NOMO-1 treated with dmso at 0.1 percent for 144 hours (cell line): ENCODE measurements at regions not wholly inside any gene's neighbourhood (a gene's known extent, or its start where the extent isn't known, plus 50 kb on each side); places are given as distances from the start of the nearest gene placed in this dataset.

Experiments
- DNase-seq: peaks from one replicate; lab custom pipeline; 2025; ENCODE audit not compliant: unreplicated experiment; lab: John Stamatoyannopoulos, UW

DNA sequence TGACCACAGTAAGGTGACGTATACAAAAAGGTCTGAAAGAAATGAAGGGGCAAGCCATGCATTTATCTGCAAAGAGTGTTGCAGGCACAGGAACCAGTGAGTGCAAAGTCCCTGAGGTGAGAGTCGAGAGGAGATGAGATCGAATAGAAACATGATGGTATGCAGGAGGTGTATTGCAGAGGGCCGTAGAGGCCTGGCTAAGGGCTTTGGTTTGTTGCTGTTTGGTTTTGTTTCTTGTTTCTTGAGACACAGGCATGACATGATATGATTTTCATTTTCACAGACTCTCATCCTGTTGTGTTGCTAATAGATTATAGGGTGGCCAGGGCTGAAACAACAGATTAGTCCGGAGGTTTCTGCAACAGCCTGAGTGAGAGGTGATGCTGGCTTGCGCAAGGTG, 80.4 kb downstream of the HSPH1 start:
- DNase-seq: no peak

DNA sequence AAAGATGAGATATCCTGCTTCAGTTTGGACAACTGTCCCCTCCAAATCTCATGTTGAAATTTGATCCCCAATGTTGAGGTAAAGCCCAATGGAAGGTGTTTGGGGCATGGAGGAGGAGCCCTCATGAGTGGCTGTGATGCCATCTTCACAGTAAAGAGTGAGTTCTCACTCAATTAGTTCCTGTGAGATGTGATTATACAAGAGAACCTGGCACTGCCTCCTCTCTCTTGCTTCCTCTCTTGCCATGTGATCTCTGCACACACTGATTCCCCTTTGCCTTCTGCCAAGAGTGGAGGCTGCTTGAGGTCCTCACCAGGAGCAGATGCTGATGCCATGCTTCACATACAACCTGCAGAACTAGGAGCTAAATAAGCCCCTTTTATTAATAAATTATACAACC, 86.9 kb downstream of the HSPH1 start:
- DNase-seq: no peak

DNA sequence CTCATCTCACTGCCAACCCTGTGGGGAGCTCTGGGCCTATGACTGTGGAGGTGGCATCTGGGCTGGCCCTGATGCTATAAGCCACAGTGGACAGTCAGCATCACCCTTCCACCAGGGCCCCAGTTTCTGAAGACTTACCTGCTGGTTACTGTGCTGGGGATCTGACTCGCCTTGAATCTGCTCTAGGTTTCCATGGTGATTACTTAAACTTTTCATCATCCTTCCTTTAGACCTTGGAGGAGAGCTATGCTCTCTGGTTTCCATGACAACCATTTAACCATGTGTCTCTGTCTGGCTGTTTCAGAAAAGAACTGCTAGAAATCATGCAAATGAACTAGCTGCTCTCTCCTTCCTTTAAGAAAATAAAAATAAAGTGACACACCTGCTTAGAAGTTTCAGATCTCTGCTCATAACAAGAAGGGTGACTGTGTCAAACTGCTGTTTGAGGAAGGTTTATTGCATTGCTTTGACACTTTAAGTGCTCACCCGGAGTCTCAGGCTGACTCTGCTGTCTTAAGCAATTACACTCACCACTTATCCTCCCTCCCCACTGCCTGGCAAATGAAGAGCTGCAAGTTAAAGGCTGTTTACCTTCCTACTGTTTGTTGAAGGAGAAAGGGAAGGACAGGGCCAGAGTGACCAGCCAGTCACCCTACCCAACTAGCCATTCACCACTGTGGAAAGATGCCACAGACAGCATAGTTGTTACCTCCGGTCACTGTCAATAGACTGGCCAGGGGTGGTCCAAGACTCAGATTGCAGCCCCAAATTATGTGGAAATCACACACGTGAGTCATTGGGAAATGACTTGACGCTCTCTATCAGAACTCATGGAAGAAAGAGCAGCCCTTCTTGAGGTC, 87.6 kb downstream of the HSPH1 start:
- DNase-seq: no peak

DNA sequence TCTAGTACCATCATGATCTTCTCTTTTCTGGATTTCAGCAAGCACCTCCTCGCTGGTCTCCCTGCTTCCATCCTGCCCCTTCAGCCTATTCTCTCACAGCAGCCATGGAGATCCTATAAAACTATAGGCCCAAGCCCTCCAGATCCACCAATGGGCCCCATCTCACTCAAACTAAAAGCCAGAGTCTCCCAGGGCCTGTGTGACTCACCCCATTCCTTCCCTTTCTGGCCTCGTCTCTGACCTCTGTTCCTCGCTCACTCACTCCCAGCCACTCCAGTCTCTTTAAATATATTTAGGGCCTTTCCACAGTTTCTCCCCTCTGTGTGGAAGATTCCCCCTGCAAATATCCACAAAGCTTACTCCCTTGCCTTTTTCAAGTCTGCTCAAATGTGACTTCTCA, 89.7 kb downstream of the HSPH1 start:
- no peak for DNase-seq

DNA sequence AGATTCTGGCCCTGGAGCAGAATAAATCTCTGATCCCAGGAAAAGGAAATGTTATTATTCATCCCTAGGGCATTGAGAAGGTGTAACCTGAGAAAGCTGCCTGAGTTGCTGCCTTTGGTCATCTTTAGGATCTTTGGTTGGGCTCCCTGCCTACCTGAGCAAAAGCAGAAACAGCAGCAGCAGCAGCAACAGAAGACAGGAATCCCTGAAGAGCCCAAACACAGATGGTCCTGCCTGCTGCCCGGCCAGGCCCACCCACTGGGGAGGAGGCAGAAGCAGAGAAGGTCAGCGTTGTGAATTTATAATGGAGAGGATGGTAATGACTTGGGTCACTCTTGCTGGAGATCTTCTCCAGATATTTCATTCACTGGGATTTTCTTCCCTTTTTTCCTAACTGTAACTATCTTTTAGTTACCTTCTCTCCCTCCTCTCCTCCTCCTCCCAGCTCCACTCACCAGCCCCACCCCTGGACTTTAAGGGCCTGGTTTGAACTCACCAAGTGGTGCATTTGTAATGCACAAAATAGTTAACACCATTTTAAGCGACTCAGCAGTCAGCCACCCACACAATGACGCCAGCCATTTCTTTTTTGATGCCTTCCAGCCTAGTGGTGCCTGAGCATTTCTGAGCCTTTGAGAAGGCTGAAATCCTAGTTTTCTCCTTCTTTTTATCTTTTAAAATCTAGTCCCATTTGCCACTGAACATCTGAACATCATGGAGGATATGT, 91.7 kb downstream of the HSPH1 start:
- no peak for DNase-seq

DNA sequence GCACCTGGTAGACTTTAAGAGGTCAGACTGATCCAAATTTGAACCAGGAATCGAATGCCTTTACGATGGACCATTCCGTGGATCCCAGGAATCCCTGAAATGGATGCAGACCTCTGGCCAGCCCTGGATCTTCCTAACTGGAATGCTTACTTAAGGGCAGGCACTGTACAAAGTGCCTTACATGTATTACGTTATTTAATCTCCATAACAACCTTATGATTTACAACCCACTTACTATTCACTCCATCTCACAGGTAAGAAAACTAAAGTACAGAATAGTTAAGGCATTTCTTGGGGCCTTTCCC, 93.6 kb downstream of the HSPH1 start:
- no peak for DNase-seq

DNA sequence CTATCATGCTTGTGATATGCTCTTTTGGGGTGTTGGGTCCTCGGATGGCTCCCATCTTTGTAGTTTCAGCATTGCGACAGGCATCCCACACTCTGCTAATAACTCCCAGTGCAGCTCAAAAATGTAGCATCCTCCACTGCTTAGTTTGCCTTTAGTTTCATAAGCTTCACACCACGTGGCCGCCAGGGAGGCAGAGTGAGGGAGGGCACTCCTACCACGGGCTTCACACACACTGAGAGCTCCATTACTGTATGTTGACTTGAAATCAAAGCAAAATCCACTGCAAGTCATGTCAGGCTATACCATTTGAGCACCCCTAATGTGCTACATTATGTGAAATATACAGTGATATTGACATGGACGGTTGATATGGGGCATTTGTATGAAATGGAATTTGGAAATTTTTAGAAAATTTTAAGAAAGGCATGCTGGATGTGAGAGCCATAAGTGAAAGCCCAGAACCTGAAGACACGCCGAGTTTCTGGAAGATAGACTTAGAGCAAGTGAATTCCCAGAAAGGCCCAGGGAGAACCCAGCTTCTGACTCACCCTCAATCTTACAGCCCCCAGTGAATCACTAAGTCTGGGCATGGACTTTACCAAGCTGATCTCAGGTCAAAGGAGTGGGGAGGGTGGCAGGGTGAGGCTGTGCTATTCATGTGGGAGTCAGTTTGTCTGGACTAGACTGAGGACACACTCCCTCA, 94.1 kb downstream of the HSPH1 start:
- DNase-seq: no peak

DNA sequence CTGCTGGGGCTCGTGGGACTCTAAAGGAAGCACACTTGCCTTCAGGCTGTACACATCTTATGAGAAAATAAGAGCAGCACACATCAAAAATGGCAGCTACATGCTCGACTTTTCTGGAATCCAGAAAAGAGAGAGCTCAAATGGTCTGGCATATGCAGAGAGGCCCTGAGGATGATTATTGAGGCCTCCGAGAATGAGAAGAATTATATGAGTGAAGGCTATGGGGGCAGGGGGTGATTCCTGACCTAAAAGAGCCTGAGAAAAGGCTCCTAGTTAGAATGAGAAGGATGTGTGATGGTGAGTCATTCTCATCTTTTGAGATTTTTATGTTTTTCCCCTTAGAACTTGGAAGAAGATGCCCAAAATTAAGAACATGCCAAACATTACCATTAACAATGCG, 97.1 kb downstream of the HSPH1 start:
- DNase-seq: no peak

DNA sequence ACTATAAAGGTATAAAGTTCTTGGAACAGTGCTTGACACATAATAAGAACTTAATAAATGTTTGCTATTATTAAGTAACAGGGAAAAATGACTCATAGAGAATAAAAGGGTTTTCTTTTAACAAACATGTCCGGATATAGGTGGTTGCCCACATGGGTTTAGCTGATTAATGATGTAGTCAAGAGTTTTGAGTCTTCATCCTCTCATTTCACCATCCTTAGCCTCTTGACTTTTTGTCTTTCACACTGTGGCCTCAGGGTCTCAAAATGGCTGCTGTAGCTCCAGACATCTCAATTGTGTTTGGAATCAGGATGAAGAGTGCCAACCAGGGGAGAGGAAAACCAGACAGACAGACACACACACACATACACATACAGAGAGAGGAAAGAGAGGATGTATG, 97.9 kb downstream of the HSPH1 start:
- no peak for DNase-seq

DNA sequence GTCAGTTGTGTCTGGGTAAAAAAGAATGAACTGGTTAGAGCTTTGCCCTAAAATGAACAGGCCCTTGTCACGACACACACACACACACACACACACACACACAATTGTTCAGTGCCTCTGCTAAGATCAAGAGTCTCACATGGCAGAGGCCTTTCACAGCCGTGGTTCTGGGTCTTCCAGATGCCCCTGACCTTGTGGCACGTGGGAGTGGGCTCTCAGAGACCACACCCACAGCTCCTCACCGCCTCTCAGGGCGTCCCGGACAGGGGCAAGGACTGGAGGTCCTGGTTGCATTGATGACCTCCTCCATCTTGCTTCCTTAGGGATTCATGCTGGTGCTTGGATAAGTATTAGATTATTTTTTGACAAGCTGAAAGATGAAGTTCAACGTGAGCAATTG, 101.0 kb downstream of the HSPH1 start:
- DNase-seq: no peak

DNA sequence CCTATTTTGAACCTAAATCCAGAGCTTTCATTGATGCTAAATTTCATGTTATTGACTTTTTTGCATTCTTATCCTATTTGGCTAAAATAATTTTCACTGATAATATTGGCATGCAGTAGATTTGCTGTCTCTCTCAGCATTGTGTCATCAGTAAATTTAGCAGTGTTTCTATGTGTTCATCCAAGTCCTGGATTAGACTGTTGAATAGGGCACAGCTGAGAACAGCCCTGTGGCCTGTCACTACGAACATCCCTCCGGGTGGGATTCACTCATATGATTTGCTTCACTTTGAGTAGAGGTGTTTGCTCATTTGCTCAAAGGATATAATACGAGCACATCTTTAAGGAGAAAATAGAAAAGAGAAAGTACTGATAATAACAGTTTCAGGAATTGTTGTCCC, 101.5 kb downstream of the HSPH1 start:
- DNase-seq: no peak

DNA sequence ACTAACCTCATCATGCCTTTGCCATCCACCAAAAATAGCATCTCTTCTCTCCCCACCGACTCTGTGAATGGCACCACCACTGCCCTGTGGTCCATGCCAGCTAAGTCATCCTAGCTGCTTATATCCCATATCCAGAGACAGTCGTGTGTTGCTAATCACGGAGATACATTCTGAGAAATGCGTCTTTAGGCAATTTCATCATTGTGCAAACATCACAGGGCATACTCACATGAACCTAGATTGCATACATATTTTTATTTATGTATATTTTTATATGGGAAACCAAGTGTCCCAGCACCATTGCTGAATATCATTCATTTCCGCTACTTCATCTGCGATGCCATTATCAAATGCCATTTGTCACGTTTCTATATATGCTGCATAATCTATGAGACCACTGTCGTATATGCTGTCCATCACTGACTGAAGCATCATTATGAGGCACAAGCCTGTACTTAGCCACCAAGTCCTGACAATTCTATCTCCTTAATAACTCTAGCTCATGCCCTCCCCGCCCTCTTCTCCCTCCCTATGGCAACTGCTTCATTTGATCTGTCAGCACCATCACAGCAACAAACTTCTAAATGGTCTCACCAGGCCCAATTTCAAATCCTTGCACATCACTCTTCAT, 104.2 kb downstream of the HSPH1 start:
- DNase-seq: no peak

DNA sequence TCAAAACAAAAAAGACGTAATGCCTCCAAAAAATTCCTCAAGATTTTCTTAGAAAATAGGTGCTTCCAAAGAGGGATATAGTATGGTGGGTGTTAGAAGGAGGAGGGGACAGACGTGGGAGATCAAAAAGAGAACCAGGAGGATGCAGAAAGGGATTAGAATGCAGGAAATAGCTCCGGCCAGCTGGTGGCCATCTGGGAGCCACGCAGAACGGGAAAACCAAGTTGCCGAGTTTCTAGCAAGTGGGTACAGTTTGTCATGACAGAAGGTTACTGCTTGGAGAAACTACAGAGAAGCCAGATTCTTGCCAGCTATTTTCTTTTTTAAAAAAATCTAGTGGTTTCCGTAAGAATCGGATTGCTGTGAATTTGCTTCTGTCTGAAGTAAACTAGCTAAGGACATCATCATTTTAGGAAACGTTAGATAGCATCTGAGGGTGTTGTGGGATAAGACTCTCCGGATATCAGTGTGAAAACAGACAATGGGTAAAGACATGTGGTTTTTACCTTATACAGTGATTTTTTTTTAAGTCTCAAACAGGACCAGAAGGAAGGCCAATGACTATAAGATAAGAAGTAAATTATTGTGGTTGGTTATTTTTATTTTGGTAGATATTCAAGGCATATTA, 104.9 kb downstream of the HSPH1 start:
- DNase-seq: no peak

DNA sequence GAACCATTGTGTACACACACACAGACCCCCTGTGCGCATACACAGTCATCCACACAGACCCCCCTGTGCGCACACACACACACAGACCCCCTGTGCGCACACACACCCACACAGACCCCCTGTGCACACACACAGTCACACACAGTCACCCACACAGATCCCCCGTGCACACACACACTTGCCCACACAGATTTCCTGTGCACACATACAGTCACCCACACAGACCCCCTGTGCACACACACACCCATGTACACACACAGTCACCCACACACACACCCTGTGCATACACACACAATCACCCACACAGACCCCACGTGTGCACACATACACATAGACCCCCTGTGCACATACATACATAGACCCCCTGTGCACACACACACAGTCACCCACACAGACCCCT, 106.1 kb downstream of the HSPH1 start:
- DNase-seq: no peak

DNA sequence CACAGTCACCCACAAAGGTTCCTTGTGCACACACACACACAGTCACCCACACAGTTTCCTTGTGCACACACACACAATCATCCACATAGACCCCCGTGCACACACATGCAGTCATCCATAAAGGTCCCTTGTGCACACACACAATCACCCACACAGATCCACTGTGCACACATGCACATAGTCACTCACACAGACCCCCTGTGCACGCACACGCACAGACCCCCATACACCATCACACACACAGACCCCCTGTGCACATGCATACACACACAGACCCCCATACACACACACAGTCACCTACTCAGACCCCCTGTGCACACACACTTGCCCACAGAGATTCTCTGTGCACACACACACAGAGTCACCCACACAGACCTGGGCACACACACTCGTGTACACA, 107.1 kb downstream of the HSPH1 start:
- no peak for DNase-seq

DNA sequence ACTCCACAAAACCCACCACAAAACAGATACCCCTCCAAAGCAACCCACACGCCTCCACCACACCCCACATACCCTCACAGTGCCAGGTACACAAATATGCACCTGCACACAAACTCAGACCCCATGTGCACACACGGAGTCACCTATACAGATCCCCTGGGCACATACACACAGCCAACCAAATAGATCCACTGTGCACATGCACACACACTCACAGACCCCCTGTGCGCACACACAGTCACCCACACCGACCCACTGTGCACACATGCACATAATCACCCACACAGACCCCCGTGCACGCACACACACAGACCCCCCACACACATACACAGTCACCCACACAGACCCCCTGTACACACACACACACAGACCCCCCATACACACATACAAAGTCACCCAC, 107.8 kb downstream of the HSPH1 start:
- DNase-seq: no peak

DNA sequence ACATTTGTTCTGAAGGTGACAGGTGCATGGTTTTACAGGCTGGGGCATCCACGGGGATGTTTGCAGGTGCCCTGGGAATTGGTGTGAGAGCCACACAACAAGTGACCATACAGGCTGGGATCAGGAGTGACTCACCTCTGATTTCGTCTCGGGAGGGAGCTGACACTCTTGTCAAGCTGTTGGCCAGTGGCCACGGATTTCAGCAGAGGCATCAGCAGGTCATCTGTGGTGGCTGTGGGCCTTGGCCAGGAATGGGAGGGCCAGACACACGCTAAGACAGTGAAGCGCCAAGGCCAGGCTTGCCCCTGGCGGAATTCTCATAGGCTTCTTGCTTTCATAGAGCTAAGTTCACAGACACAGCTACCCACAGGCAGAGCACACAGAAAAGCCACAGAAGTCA, 108.6 kb downstream of the HSPH1 start:
- DNase-seq: no peak

DNA sequence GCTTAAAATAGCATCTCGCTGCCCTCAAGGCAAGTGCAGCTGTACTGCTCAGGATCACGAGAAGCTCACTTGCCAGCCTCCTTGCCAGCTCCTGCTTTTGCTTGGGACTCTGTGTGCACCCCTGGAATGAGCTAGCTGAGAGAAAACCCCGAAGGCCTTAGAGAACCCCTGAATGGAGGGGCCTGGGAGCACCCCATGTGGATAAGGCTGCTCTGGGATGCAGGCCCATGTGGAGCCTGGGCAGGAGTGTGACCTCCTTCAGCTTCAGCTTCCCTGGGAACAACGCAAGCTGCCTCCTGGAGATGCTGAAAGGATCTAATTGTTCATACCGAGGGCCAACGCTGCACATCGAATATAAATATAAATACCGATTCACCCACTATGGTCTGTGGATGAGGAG, 109.2 kb downstream of the HSPH1 start:
- no peak for DNase-seq

DNA sequence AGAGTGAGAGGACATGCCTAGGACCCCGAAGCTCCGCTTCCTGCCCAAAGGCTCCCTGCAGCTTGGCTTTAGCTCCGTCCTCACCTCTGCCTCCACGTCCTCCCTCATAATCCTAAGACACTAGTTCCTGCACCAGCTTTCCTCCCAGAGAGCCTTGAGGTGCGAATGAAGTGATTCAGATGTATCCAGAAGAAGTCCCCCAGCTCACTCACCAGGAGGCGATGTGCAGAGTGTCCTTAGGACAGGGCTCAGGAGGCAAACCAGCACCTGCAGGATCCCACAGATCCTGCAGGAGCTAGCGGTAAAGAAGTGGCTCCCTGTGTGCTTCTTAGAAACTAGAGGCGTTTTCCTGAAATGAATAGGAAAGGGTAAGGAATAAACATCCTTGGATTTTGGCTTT, 109.7 kb downstream of the HSPH1 start:
- no peak for DNase-seq

DNA sequence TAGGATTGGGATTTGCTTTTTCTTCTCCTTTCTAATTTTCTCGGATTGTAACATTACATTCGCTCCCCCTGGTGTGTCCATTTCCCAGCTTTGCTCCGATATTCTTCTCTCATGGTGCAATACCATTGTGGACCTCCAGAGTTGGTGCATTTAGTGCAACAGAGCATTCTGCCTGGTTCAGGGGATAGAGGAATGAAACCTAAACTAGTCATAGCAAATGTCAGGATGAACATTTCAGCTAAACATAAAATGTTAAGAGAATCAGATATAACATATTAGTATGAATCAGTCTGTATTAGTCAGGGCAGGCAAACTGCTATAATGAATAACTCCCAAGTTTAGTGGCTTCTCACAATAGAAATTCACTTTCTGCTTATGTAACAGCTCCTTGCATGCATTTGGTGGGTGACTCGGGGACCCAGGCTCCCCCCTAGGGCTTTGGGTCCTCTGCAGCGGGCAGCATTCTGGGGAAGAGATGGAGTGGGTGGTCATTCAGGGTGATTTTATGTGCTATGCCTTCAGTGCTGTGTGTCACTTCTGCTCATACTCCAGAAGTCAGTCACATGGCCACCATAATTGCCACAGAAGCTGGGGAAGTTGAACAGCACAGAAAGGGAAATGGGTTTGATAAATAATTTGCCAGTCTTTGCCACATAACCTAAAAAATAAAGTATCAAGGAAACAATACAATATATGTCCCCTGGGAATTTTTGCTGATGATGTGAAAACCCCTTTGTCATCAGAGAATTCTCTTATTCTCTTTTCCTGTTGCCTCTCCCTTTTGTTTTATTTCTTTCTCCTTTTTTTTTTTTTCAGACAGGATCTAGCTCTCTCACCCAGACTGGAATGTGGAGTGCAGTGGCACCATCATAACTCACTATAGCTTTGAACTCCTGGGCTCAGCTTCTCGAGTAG, 111.0 kb downstream of the HSPH1 start:
- peak; percentile 22 for DNase-seq
